ENCODE measurements at regions not wholly inside any gene's neighbourhood (a gene's known extent, or its start where the extent isn't known, plus 50 kb on each side); places are given as distances from the start of the nearest gene placed in this dataset.

- TF ChIP-seq TAF1 (IDR thresholded peaks at IDR 0.05; ENCODE audit: low read depth, low read length) = no peak
- TF ChIP-seq POU2F2 (IDR thresholded peaks at IDR 0.05; ENCODE audit: low read depth, low read length) = no peak
- no peak for FAIRE-seq
These were observed 569.6 kb upstream of the AGTR1 start for GRCh38 chr3:148128136-148128535.

GRCh38 chr3:148131990-148132638 lies 565.6 kb upstream of the AGTR1 start:
- FAIRE-seq = no peak

More at GRCh38 chr3:148128136-148128535, 569.6 kb upstream of the AGTR1 start:
- DNase-seq (ENCODE audit: insufficient read length, low spot score) = no peak

GRCh38 chr3:148136816-148137215 lies 560.9 kb upstream of the AGTR1 start:
- FAIRE-seq = no peak
- no peak for TF ChIP-seq POLR2AphosphoS5 (IDR thresholded peaks at IDR 0.05; ENCODE audit: low read depth, low read length)
- no peak for TF ChIP-seq POU2F2 (IDR thresholded peaks at IDR 0.05; ENCODE audit: low read depth, low read length)
- TF ChIP-seq SPI1 (IDR thresholded peaks at IDR 0.05; ENCODE audit: low read depth, low read length) = no peak
- TF ChIP-seq TAF1 (IDR thresholded peaks at IDR 0.05; ENCODE audit: low read depth, low read length) = no peak
- no peak for TF ChIP-seq POLR2A (IDR thresholded peaks at IDR 0.05; ENCODE audit: low read depth, low read length)
- TF ChIP-seq PAX5 (IDR thresholded peaks at IDR 0.05; ENCODE audit: insufficient read depth, low read length, severe bottlenecking) = no peak

More at GRCh38 chr3:148131990-148132638, 565.6 kb upstream of the AGTR1 start:
- no peak for DNase-seq (ENCODE audit: insufficient read length, low spot score)
- TF ChIP-seq POLR2A (IDR thresholded peaks at IDR 0.05; ENCODE audit: low read depth, low read length) (no peak), POLR2AphosphoS5 (IDR thresholded peaks at IDR 0.05; ENCODE audit: low read depth, low read length) (no peak), POU2F2 (IDR thresholded peaks at IDR 0.05; ENCODE audit: low read depth, low read length) (no peak), TAF1 (IDR thresholded peaks at IDR 0.05; ENCODE audit: low read depth, low read length) (no peak)

GRCh38 chr3:148146241-148146640 lies 551.5 kb upstream of the AGTR1 start:
- TF ChIP-seq POLR2A (IDR thresholded peaks at IDR 0.05; ENCODE audit: low read depth, low read length) (no peak), POLR2AphosphoS5 (IDR thresholded peaks at IDR 0.05; ENCODE audit: low read depth, low read length) (no peak), TAF1 (IDR thresholded peaks at IDR 0.05; ENCODE audit: low read depth, low read length) (no peak), PAX5 (IDR thresholded peaks at IDR 0.05; ENCODE audit: insufficient read depth, low read length, severe bottlenecking) (no peak), POU2F2 (IDR thresholded peaks at IDR 0.05; ENCODE audit: low read depth, low read length) (no peak), SPI1 (IDR thresholded peaks at IDR 0.05; ENCODE audit: low read depth, low read length) (no peak)
- FAIRE-seq (no peak), DNase-seq (ENCODE audit: insufficient read length, low spot score) (no peak)

More at GRCh38 chr3:148136816-148137215, 560.9 kb upstream of the AGTR1 start:
- DNase-seq (ENCODE audit: insufficient read length, low spot score) = no peak

- DNase-seq (ENCODE audit: insufficient read length, low spot score) = no peak
- FAIRE-seq = no peak
- TF ChIP-seq TAF1 (IDR thresholded peaks at IDR 0.05; ENCODE audit: low read depth, low read length) (no peak), POLR2AphosphoS5 (IDR thresholded peaks at IDR 0.05; ENCODE audit: low read depth, low read length) (no peak), SPI1 (IDR thresholded peaks at IDR 0.05; ENCODE audit: low read depth, low read length) (no peak), POU2F2 (IDR thresholded peaks at IDR 0.05; ENCODE audit: low read depth, low read length) (no peak), POLR2A (IDR thresholded peaks at IDR 0.05; ENCODE audit: low read depth, low read length) (no peak), PAX5 (IDR thresholded peaks at IDR 0.05; ENCODE audit: insufficient read depth, low read length, severe bottlenecking) (no peak)
These were observed 550.5 kb upstream of the AGTR1 start for GRCh38 chr3:148146947-148147826.

GRCh38 chr3:148147903-148148302 lies 549.8 kb upstream of the AGTR1 start:
- FAIRE-seq (no peak), DNase-seq (ENCODE audit: insufficient read length, low spot score) (no peak)
- TF ChIP-seq POU2F2 (IDR thresholded peaks at IDR 0.05; ENCODE audit: low read depth, low read length) (no peak), SPI1 (IDR thresholded peaks at IDR 0.05; ENCODE audit: low read depth, low read length) (no peak), POLR2AphosphoS5 (IDR thresholded peaks at IDR 0.05; ENCODE audit: low read depth, low read length) (no peak)

GRCh38 chr3:148149556-148149955 lies 548.1 kb upstream of the AGTR1 start:
- no peak for FAIRE-seq
- no peak for DNase-seq (ENCODE audit: insufficient read length, low spot score)
- no peak for TF ChIP-seq SPI1 (IDR thresholded peaks at IDR 0.05; ENCODE audit: low read depth, low read length)
- no peak for TF ChIP-seq POLR2A (IDR thresholded peaks at IDR 0.05; ENCODE audit: low read depth, low read length)

GRCh38 chr3:148150141-148150540 lies 547.6 kb upstream of the AGTR1 start:
- TF ChIP-seq SPI1 (IDR thresholded peaks at IDR 0.05; ENCODE audit: low read depth, low read length) (no peak), PAX5 (IDR thresholded peaks at IDR 0.05; ENCODE audit: insufficient read depth, low read length, severe bottlenecking) (no peak), TAF1 (IDR thresholded peaks at IDR 0.05; ENCODE audit: low read depth, low read length) (no peak), POLR2A (IDR thresholded peaks at IDR 0.05; ENCODE audit: low read depth, low read length) (no peak), POU2F2 (IDR thresholded peaks at IDR 0.05; ENCODE audit: low read depth, low read length) (no peak), POLR2AphosphoS5 (IDR thresholded peaks at IDR 0.05; ENCODE audit: low read depth, low read length) (no peak)
- FAIRE-seq = no peak
- DNase-seq (ENCODE audit: insufficient read length, low spot score) = no peak

- no peak for TF ChIP-seq POLR2AphosphoS5 (IDR thresholded peaks at IDR 0.05; ENCODE audit: low read depth, low read length)
- TF ChIP-seq POLR2A (IDR thresholded peaks at IDR 0.05; ENCODE audit: low read depth, low read length) = no peak
- no peak for TF ChIP-seq TAF1 (IDR thresholded peaks at IDR 0.05; ENCODE audit: low read depth, low read length)
- no peak for TF ChIP-seq PAX5 (IDR thresholded peaks at IDR 0.05; ENCODE audit: insufficient read depth, low read length, severe bottlenecking)
- TF ChIP-seq POU2F2 (IDR thresholded peaks at IDR 0.05; ENCODE audit: low read depth, low read length) = no peak
- TF ChIP-seq SPI1 (IDR thresholded peaks at IDR 0.05; ENCODE audit: low read depth, low read length) = no peak
- DNase-seq (ENCODE audit: insufficient read length, low spot score) (no peak), FAIRE-seq (no peak)
These were observed 539.5 kb upstream of the AGTR1 start for GRCh38 chr3:148158210-148158609.

- FAIRE-seq (no peak), DNase-seq (ENCODE audit: insufficient read length, low spot score) (no peak)
- TF ChIP-seq POLR2AphosphoS5 (IDR thresholded peaks at IDR 0.05; ENCODE audit: low read depth, low read length) (no peak), POLR2A (IDR thresholded peaks at IDR 0.05; ENCODE audit: low read depth, low read length) (no peak), TAF1 (IDR thresholded peaks at IDR 0.05; ENCODE audit: low read depth, low read length) (no peak), PAX5 (IDR thresholded peaks at IDR 0.05; ENCODE audit: insufficient read depth, low read length, severe bottlenecking) (no peak), POU2F2 (IDR thresholded peaks at IDR 0.05; ENCODE audit: low read depth, low read length) (no peak), SPI1 (IDR thresholded peaks at IDR 0.05; ENCODE audit: low read depth, low read length) (no peak)
These were observed 535.6 kb upstream of the AGTR1 start for GRCh38 chr3:148162132-148162531.

All from GM12891 (cell line).